HG03469 (cell line): ENCODE measurements at regions not wholly inside any gene's neighbourhood (a gene's known extent, or its start where the extent isn't known, plus 50 kb on each side); places are given as distances from the start of the nearest gene placed in this dataset.

Experiments used
- ATAC-seq: cut with Tn5 transposase; IDR thresholded peaks from one replicate; pipeline ENCODE4 v1.9.1; 2021; ENCODE audit warnings: mild to moderate bottlenecking, moderate library complexity, moderate number of reproducible peaks; ENCODE audit not compliant: unreplicated experiment

GRCh38 chr4:23674694-23675093 is 215.2 kb downstream of the PPARGC1A start:
- ATAC-seq = no peak

GRCh38 chr4:23667659-23668058 is 222.2 kb downstream of the PPARGC1A start:
- no peak for ATAC-seq

- ATAC-seq = no peak
These were observed 229.0 kb downstream of the PPARGC1A start for GRCh38 chr4:23660865-23661264.

- ATAC-seq = no peak
These were observed 235.1 kb downstream of the PPARGC1A start for GRCh38 chr4:23654791-23655190.

- no peak for ATAC-seq
These were observed 240.8 kb downstream of the PPARGC1A start for GRCh38 chr4:23648854-23649596.

- ATAC-seq = no peak
These were observed 254.4 kb downstream of the PPARGC1A start for GRCh38 chr4:23635468-23635867.

GRCh38 chr4:23631255-23631950 is 258.4 kb downstream of the PPARGC1A start:
- ATAC-seq = no peak

GRCh38 chr4:23630110-23630509 is 259.7 kb downstream of the PPARGC1A start:
- ATAC-seq = no peak

- ATAC-seq = no peak
These were observed 260.4 kb downstream of the PPARGC1A start for GRCh38 chr4:23629421-23629820.

- ATAC-seq = no peak
These were observed 275.5 kb downstream of the PPARGC1A start for GRCh38 chr4:23614284-23614892.

- ATAC-seq = no peak
These were observed 276.1 kb downstream of the PPARGC1A start for GRCh38 chr4:23613782-23614181.

GRCh38 chr4:23602720-23603119 is 287.1 kb downstream of the PPARGC1A start:
- no peak for ATAC-seq

- no peak for ATAC-seq
These were observed 295.7 kb downstream of the PPARGC1A start for GRCh38 chr4:23594125-23594524.

GRCh38 chr4:23590431-23590830 is 299.4 kb downstream of the PPARGC1A start:
- ATAC-seq = no peak

GRCh38 chr4:23584024-23584423 is 305.8 kb downstream of the PPARGC1A start:
- no peak for ATAC-seq

- ATAC-seq = no peak
These were observed 307.2 kb downstream of the PPARGC1A start for GRCh38 chr4:23582671-23583070.

- no peak for ATAC-seq
These were observed 310.7 kb downstream of the PPARGC1A start for GRCh38 chr4:23579166-23579565.

- ATAC-seq = no peak
These were observed 312.4 kb downstream of the PPARGC1A start for GRCh38 chr4:23577398-23577797.

- ATAC-seq = no peak
These were observed 317.5 kb downstream of the PPARGC1A start for GRCh38 chr4:23572382-23572781.

GRCh38 chr4:23567338-23567737 is 322.5 kb downstream of the PPARGC1A start:
- no peak for ATAC-seq

- no peak for ATAC-seq
These were observed 329.1 kb downstream of the PPARGC1A start for GRCh38 chr4:23560748-23561147.

- no peak for ATAC-seq
These were observed 331.7 kb downstream of the PPARGC1A start for GRCh38 chr4:23558101-23558500.
